IMR-90 (cell line): ENCODE measurements at regions not wholly inside any gene's neighbourhood (a gene's known extent, or its start where the extent isn't known, plus 50 kb on each side); places are given as distances from the start of the nearest gene placed in this dataset.

Experiments
- ATAC-seq: fragments of 200-7000 bp; cut with Tn5 transposase; 2 replicates; pipeline ENCODE4 v1.9.1; 2020; ENCODE audit warnings: low read depth, mild to moderate bottlenecking, moderate library complexity
- BruUV-seq: library from RNA; stranded (reverse); fragments of 400-500 nt; replicated peaks from 2 replicates; lab custom pipeline; 2021; lab: Mats Ljungman, UMichigan
- CTCF ChIA-PET: fragments of 300-600 bp; formaldehyde crosslinking; extraction: SDS; loops from one replicate; lab custom pipeline; 2021; ENCODE audit warnings: antibody characterized with exemption; lab: Yijun Ruan, JAX
- POLR2A ChIA-PET: fragments of 300-600 bp; sonication (Branson Sonifier 250); formaldehyde crosslinking; loops from one replicate; lab custom pipeline; 2022; ENCODE audit warnings: antibody characterized with exemption; ENCODE audit not compliant: unreplicated experiment; lab: Charles Lee
- DNase-seq: peaks from one replicate; pipeline ENCODE4 v3.0.0; 2013
- H2AFZ ChIP-seq: replicated peaks from 2 replicates; pipeline ENCODE3; 2013; ENCODE audit warnings: low read length, mild to moderate bottlenecking; ENCODE audit not compliant: poor library complexity
- H2AK5ac ChIP-seq: 2 replicates; pipeline ENCODE4 v1.6.1; 2013; ENCODE audit warnings: low read depth, low read length, inconsistent platforms
- H2AK9ac ChIP-seq: replicated peaks from 2 replicates; pipeline ENCODE3; 2013; ENCODE audit warnings: mild to moderate bottlenecking, low read depth, low read length, moderate library complexity; ENCODE audit not compliant: poor library complexity
- H2BK120ac ChIP-seq: 2 replicates; pipeline ENCODE4 v1.6.1; 2013; ENCODE audit warnings: low read depth, low read length, inconsistent platforms
- H2BK15ac ChIP-seq: 3 replicates; pipeline ENCODE4 v1.6.1; 2013; ENCODE audit warnings: low read depth, low read length, inconsistent platforms
- H2BK20ac ChIP-seq: 2 replicates; pipeline ENCODE4 v1.6.1; 2013; ENCODE audit warnings: low read depth, mild to moderate bottlenecking, inconsistent platforms, low read length, moderate library complexity
- H2BK5ac ChIP-seq: 2 replicates; pipeline ENCODE4 v1.6.1; 2013; ENCODE audit warnings: mild to moderate bottlenecking, low read depth, low read length, inconsistent platforms; ENCODE audit not compliant: poor library complexity, severe bottlenecking
- H3K14ac ChIP-seq: replicated peaks from 2 replicates; pipeline ENCODE4 v1.6.1; 2013; ENCODE audit warnings: low read depth, low read length, inconsistent platforms
- H3K18ac ChIP-seq: 2 replicates; pipeline ENCODE4 v1.6.1; 2013; ENCODE audit warnings: low read depth, low read length, control low read depth
- H3K23ac ChIP-seq: 2 replicates; pipeline ENCODE4 v1.6.1; 2013; ENCODE audit warnings: low read depth, low read length, inconsistent platforms
- H3K27ac ChIP-seq: 2 replicates; pipeline ENCODE4 v1.5.1; 2013; ENCODE audit warnings: mild to moderate bottlenecking, control low read depth, low read length; ENCODE audit not compliant: insufficient read depth
- H3K27me3 ChIP-seq: 2 replicates; pipeline ENCODE4 v1.6.1; 2013; ENCODE audit warnings: low read length; ENCODE audit not compliant: control insufficient read depth, insufficient read depth
- H3K36me3 ChIP-seq: 2 replicates; pipeline ENCODE4 v1.6.1; 2013; ENCODE audit warnings: low read length, mixed read lengths; ENCODE audit not compliant: control insufficient read depth, insufficient read depth
- H3K4ac ChIP-seq: 2 replicates; pipeline ENCODE4 v1.6.1; 2013; ENCODE audit warnings: low read depth, low read length, inconsistent platforms
- H3K4me1 ChIP-seq: 2 replicates; pipeline ENCODE4 v1.6.1; 2013; ENCODE audit warnings: low read length, mixed read lengths; ENCODE audit not compliant: control insufficient read depth, insufficient read depth
- H3K4me2 ChIP-seq: 2 replicates; pipeline ENCODE4 v1.6.1; 2013; ENCODE audit warnings: low read depth, mild to moderate bottlenecking, control low read depth, low read length, moderate library complexity
- H3K4me3 ChIP-seq: 2 replicates; pipeline ENCODE4 v1.5.1; 2013; ENCODE audit warnings: low read depth, mild to moderate bottlenecking, control low read depth, low read length, moderate library complexity; ENCODE audit not compliant: insufficient read depth
- H3K56ac ChIP-seq: 2 replicates; pipeline ENCODE4 v1.6.1; 2013; ENCODE audit warnings: low read length, inconsistent platforms; ENCODE audit not compliant: insufficient read depth; ENCODE audit errors: extremely low read depth
- H3K79me1 ChIP-seq, 2 experiments: 2 replicates each; pipeline ENCODE4 v1.6.1; 2013; ENCODE audit warnings: low read length in 2 of 2, inconsistent platforms in 1 of 2, low read depth in 1 of 2
- H3K9ac ChIP-seq: 2 replicates; pipeline ENCODE4 v1.6.1; 2013; ENCODE audit warnings: low read depth, low read length, control low read depth
- H3K9me1 ChIP-seq: 2 replicates; pipeline ENCODE4 v1.6.1; 2013; ENCODE audit warnings: low read length, inconsistent platforms; ENCODE audit not compliant: insufficient read depth
- H3K9me3 ChIP-seq: 2 replicates; pipeline ENCODE4 v1.6.1; 2013; ENCODE audit warnings: low read length; ENCODE audit not compliant: control insufficient read depth, insufficient read depth
- H4K20me1 ChIP-seq: 2 replicates; pipeline ENCODE4 v1.6.1; 2013; ENCODE audit warnings: low read length, inconsistent platforms; ENCODE audit not compliant: insufficient read depth
- H4K5ac ChIP-seq: 2 replicates; pipeline ENCODE4 v1.6.1; 2013; ENCODE audit warnings: mild to moderate bottlenecking, low read depth, low read length, control low read depth
- H4K8ac ChIP-seq, 2 experiments: 2 replicates each; pipeline ENCODE4 v1.6.1; 2013; ENCODE audit warnings: low read depth in 2 of 2, low read length in 2 of 2, control low read depth in 1 of 2, inconsistent platforms in 1 of 2
- H4K91ac ChIP-seq: 2 replicates; pipeline ENCODE4 v1.6.1; 2013; ENCODE audit warnings: low read depth, low read length, inconsistent platforms; ENCODE audit not compliant: insufficient read depth
- BHLHE40 ChIP-seq: fragments of 150-350 bp; IDR thresholded peaks from 2 replicates; pipeline ENCODE4 v1.6.1; 2016; ENCODE audit warnings: mild to moderate bottlenecking, low read depth, low read length
- CEBPB ChIP-seq: IDR thresholded peaks from 2 replicates; pipeline ENCODE4 v1.6.1; 2012; ENCODE audit warnings: low read depth, low read length, improper control_type of control experiment
- CHD1 ChIP-seq: IDR thresholded peaks from 2 replicates; pipeline ENCODE4 v1.6.1; 2012; ENCODE audit warnings: low read depth, low read length, improper control_type of control experiment
- ELK1 ChIP-seq: fragments of 150-350 bp; IDR thresholded peaks from 2 replicates; pipeline ENCODE4 v1.6.1; 2016; ENCODE audit warnings: low read depth, mild to moderate bottlenecking, low read length, moderate library complexity, borderline replicate concordance
- FOS ChIP-seq: fragments of 150-350 bp; IDR thresholded peaks from 2 replicates; pipeline ENCODE4 v1.6.1; 2016; ENCODE audit warnings: low read depth, low read length
- MAFK ChIP-seq: IDR thresholded peaks from 2 replicates; pipeline ENCODE4 v1.6.1; 2012; ENCODE audit warnings: low read depth, low read length, improper control_type of control experiment
- MXI1 ChIP-seq: IDR thresholded peaks from 2 replicates; pipeline ENCODE4 v1.6.1; 2012; ENCODE audit warnings: low read depth, mild to moderate bottlenecking, low read length, moderate library complexity, borderline replicate concordance
- NFE2L2 ChIP-seq: fragments of 150-350 bp; IDR thresholded peaks from 2 replicates; pipeline ENCODE4 v1.6.1; 2016; ENCODE audit warnings: low read depth, mild to moderate bottlenecking, low read length
- RAD21 ChIP-seq: IDR thresholded peaks from 2 replicates; pipeline ENCODE4 v1.6.1; 2012; ENCODE audit warnings: low read length, improper control_type of control experiment
- RCOR1 ChIP-seq: IDR thresholded peaks from 2 replicates; pipeline ENCODE4 v1.6.1; 2012; ENCODE audit warnings: mild to moderate bottlenecking, low read length, improper control_type of control experiment; ENCODE audit not compliant: insufficient replicate concordance
- SMC3 ChIP-seq: fragments of 150-350 bp; IDR thresholded peaks from 2 replicates; pipeline ENCODE4 v1.6.1; 2016; ENCODE audit warnings: low read depth, mild to moderate bottlenecking, antibody characterized with exemption, low read length, moderate library complexity
- USF2 ChIP-seq: fragments of 150-350 bp; IDR thresholded peaks from 2 replicates; pipeline ENCODE4 v1.6.1; 2017; ENCODE audit warnings: mild to moderate bottlenecking, antibody characterized with exemption, low read length, low read depth
- WGBS, 2 experiments: methylation state at CpG; one replicate each; pipeline versions ENCODE4 v1.1.5 to v1.1.7; 2013; ENCODE audit warnings: missing lambda C conversion rate in 2 of 2; ENCODE audit not compliant: insufficient read length in 1 of 2; ENCODE audit errors: extremely low coverage in 2 of 2; 5-methylcytosine and 5-hydroxymethylcytosine counted together
- dilution Hi-C: fragments of 300-500 bp; cut with HindIII; formaldehyde crosslinking; loops from one replicate; pipeline ENCODE4 v1.14.3; 2018; ENCODE audit warnings: low sequenced_read_pairs; ENCODE audit not compliant: unreplicated experiment
- in situ Hi-C: fragments of 300-500 bp; cut with MboI; formaldehyde crosslinking; loops from 3 replicates; pipeline ENCODE4 v1.14.3; 2019; ENCODE audit warnings: low sequenced_read_pairs, inconsistent platforms, mixed read lengths
- intact Hi-C: fragments of 100-400 bp; cut with micrococcal nuclease; formaldehyde crosslinking; loops from 2 replicates; pipeline ENCODE4 v1.10.0; 2022

GRCh38 chr6:141208101-141208500, 924.6 kb upstream of the GJE1 start:
- Histone ChIP-seq H2AFZ (no peak overlapping the region), H2BK20ac (no peak overlapping the region), H4K8ac (no peak overlapping the region), H3K4me1 (no peaks in the 10 kb centered on the region; the same call in 1 of the 2 replicates), H3K36me3 (no peaks in the 10 kb centered on the region), H3K9me1 (peaks cover 7% of the 10 kb centered on the region; the same call in 1 of the 2 replicates), H4K20me1 (no peaks in the 10 kb centered on the region), H3K18ac (no peak overlapping the region), H3K9ac (no peak overlapping the region), H3K79me1 (no peaks in the 10 kb centered on the region), H3K9me3 (peaks cover 2% of the 10 kb centered on the region; the same call in 1 of the 2 replicates), H3K27me3 (no peaks in the 10 kb centered on the region), H2AK5ac (no peak overlapping the region), H3K4me3 (no peak overlapping the region), H4K91ac (no peak overlapping the region), H2AK9ac (no peak overlapping the region), H2BK120ac (no peak overlapping the region), H3K14ac (no peak overlapping the region), H3K27ac (no peak overlapping the region), H4K5ac (no peak overlapping the region), H3K23ac (no peak overlapping the region), H3K56ac (no peak overlapping the region), H2BK15ac (no peak overlapping the region), H3K4me2 (no peak overlapping the region), H3K4ac (no peak overlapping the region), H2BK5ac (no peak overlapping the region)
- DNase-seq = no peak
- no peak; the same call in 1 of the 2 replicates for ATAC-seq
- TF ChIP-seq FOS = no peak
- no peak for TF ChIP-seq MAFK
- TF ChIP-seq ELK1 = no peak
- TF ChIP-seq RCOR1 = no peak
- TF ChIP-seq BHLHE40 = no peak
- TF ChIP-seq MXI1 = no peak
- no peak for TF ChIP-seq USF2
- no peak for TF ChIP-seq NFE2L2
- TF ChIP-seq SMC3 = no peak
- TF ChIP-seq RAD21 = no peak
- TF ChIP-seq CEBPB = no peak
- TF ChIP-seq CHD1 = no peak
- ChIA-PET CTCF (no interaction called here), POLR2A (no interaction called here)
- dilution Hi-C loops = no loop called here
- in situ Hi-C loops = no loop called here
- intact Hi-C loops = no loop called here
- no TSS peak for BruUV-seq
- WGBS, 2 experiments = no CpG with 5 or more reads among the region's 1 CpG
